ENCODE measurements at regions not wholly inside any gene's neighbourhood (a gene's known extent, or its start where the extent isn't known, plus 50 kb on each side); places are given as distances from the start of the nearest gene placed in this dataset.

GRCh38 chr20:51327251-51327841, 215.2 kb downstream of the NFATC2 start:
- DNase-seq (ENCODE audit: low read depth), result peak; percentile 78
- TF ChIP-seq, protein P1, sequence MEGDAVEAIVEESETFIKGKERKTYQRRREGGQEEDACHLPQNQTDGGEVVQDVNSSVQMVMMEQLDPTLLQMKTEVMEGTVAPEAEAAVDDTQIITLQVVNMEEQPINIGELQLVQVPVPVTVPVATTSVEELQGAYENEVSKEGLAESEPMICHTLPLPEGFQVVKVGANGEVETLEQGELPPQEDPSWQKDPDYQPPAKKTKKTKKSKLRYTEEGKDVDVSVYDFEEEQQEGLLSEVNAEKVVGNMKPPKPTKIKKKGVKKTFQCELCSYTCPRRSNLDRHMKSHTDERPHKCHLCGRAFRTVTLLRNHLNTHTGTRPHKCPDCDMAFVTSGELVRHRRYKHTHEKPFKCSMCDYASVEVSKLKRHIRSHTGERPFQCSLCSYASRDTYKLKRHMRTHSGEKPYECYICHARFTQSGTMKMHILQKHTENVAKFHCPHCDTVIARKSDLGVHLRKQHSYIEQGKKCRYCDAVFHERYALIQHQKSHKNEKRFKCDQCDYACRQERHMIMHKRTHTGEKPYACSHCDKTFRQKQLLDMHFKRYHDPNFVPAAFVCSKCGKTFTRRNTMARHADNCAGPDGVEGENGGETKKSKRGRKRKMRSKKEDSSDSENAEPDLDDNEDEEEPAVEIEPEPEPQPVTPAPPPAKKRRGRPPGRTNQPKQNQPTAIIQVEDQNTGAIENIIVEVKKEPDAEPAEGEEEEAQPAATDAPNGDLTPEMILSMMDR (IDR thresholded peaks at IDR 0.05; ENCODE audit: control insufficient read depth, insufficient read depth, low read depth, low read length, missing control alignments), result no peak
- no peak overlapping the region for H3K4me3 ChIP-seq (ENCODE audit: control insufficient read depth, low read depth, low read length)

GRCh38 chr20:51326201-51326819, 216.2 kb downstream of the NFATC2 start:
- H3K4me3 ChIP-seq (ENCODE audit: control insufficient read depth, low read depth, low read length), result no peak overlapping the region
- DNase-seq (ENCODE audit: low read depth), result no peak
- TF ChIP-seq, protein P1 (IDR thresholded peaks at IDR 0.05; ENCODE audit: control insufficient read depth, insufficient read depth, low read depth, low read length, missing control alignments), result peak; percentile 49

GRCh38 chr20:51322164-51322707, 220.3 kb downstream of the NFATC2 start:
- TF ChIP-seq, protein P1 (IDR thresholded peaks at IDR 0.05; ENCODE audit: control insufficient read depth, insufficient read depth, low read depth, low read length, missing control alignments), result no peak
- H3K4me3 ChIP-seq (ENCODE audit: control insufficient read depth, low read depth, low read length), result no peak overlapping the region
- no peak for DNase-seq (ENCODE audit: low read depth)

- TF ChIP-seq, protein P1 (IDR thresholded peaks at IDR 0.05; ENCODE audit: control insufficient read depth, insufficient read depth, low read depth, low read length, missing control alignments), result no peak
- H3K4me3 ChIP-seq (ENCODE audit: control insufficient read depth, low read depth, low read length), result no peak overlapping the region
- DNase-seq (ENCODE audit: low read depth), result no peak
Measured at GRCh38 chr20:51321343-51322163, 221.0 kb downstream of the NFATC2 start.

- TF ChIP-seq, protein P1 (IDR thresholded peaks at IDR 0.05; ENCODE audit: control insufficient read depth, insufficient read depth, low read depth, low read length, missing control alignments), result no peak
- no peak overlapping the region for H3K4me3 ChIP-seq (ENCODE audit: control insufficient read depth, low read depth, low read length)
- no peak for DNase-seq (ENCODE audit: low read depth)
Measured at GRCh38 chr20:51319522-51319921, 223.0 kb downstream of the NFATC2 start.

- no peak for DNase-seq (ENCODE audit: low read depth)
- H3K4me3 ChIP-seq (ENCODE audit: control insufficient read depth, low read depth, low read length), result no peak overlapping the region
Measured at GRCh38 chr20:51318058-51318949, 224.2 kb downstream of the NFATC2 start.

More at GRCh38 chr20:51318058-51318949, 224.2 kb downstream of the NFATC2 start:
- TF ChIP-seq, protein P1 (IDR thresholded peaks at IDR 0.05; ENCODE audit: control insufficient read depth, insufficient read depth, low read depth, low read length, missing control alignments), result peak; percentile 55

Data from AG09309 (cell line).